NT2/D1 (cell line): ENCODE measurements at regions not wholly inside any gene's neighbourhood (a gene's known extent, or its start where the extent isn't known, plus 50 kb on each side); places are given as distances from the start of the nearest gene placed in this dataset.

Experiments
- SUZ12 ChIP-seq: IDR thresholded peaks from 2 replicates; pipeline ENCODE4 v1.6.1; 2011; ENCODE audit not compliant: insufficient read length, insufficient read depth; ENCODE audit errors: extremely low read depth
- YY1 ChIP-seq: IDR thresholded peaks from 2 replicates; pipeline ENCODE4 v1.6.1; 2011; ENCODE audit not compliant: insufficient read length, insufficient read depth

DNA sequence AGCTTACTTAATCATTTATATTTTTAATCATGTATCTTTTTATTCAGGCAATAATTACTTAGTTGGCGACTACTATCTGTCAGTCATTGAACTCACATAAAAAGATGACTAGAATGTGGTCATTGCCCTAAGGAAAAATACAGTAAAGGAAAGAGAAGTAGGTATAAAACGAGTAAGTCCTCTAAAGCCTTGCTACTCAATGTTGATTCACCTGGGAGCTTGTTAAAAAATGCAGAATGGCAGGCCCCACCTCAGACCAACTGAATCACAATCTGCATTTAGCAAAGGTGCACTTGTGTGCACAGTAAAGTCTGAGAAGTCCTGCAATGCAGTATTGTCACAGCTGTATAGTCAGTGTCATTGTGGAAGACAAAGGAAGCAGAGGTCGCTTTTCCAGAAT is 592.4 kb downstream of the CSNK1G3 start:
- TF ChIP-seq YY1: no peak
- TF ChIP-seq SUZ12: no peak
